ENCODE measurements at regions not wholly inside any gene's neighbourhood (a gene's known extent, or its start where the extent isn't known, plus 50 kb on each side); places are given as distances from the start of the nearest gene placed in this dataset.

- H3K36me3 ChIP-seq: no peaks in the 10 kb centered on the region
- H3K27ac ChIP-seq: no peak overlapping the region
- intact Hi-C loops (cut with DNase I; ENCODE audit: low total_unique reads): no loop called here
- no peaks in the 10 kb centered on the region for H3K27me3 ChIP-seq
- no peak overlapping the region for H3K4me3 ChIP-seq
- H3K9me3 ChIP-seq: peaks cover 0 to 6% of the 10 kb centered on the region in 2 donors
- TF ChIP-seq POLR2AphosphoS5 (IDR thresholded peaks at IDR 0.05) (no peak), CTCF (IDR thresholded peaks at IDR 0.05) (no peak), POLR2A (IDR thresholded peaks at IDR 0.05) (no peak)
- DNase-seq (ENCODE audit: low spot score in 2 of 2): no peak
- H3K4me1 ChIP-seq: peaks cover 0 to 6% of the 10 kb centered on the region in 2 donors
Observed at GRCh38 chr11:69961738-69962137, 116.4 kb upstream of the ANO1 start.

GRCh38 chr11:69962152-69962551 lies 116.0 kb upstream of the ANO1 start:
- Histone ChIP-seq H3K4me3 (no peak overlapping the region), H3K27me3 (no peaks in the 10 kb centered on the region), H3K4me1 (peaks cover 0 to 6% of the 10 kb centered on the region in 2 donors), H3K9me3 (peaks cover 0 to 6% of the 10 kb centered on the region in 2 donors), H3K36me3 (no peaks in the 10 kb centered on the region), H3K27ac (no peak overlapping the region)
- intact Hi-C loops (cut with DNase I; ENCODE audit: low total_unique reads): no loop called here
- TF ChIP-seq POLR2AphosphoS5 (IDR thresholded peaks at IDR 0.05): no peak
- TF ChIP-seq POLR2A (IDR thresholded peaks at IDR 0.05): no peak
- TF ChIP-seq CTCF (IDR thresholded peaks at IDR 0.05): no peak
- DNase-seq (ENCODE audit: low spot score in 2 of 2): no peak

- Histone ChIP-seq H3K9me3 (peaks cover 0 to 6% of the 10 kb centered on the region in 2 donors), H3K4me3 (no peak overlapping the region), H3K36me3 (no peaks in the 10 kb centered on the region), H3K27me3 (no peaks in the 10 kb centered on the region), H3K27ac (no peak overlapping the region), H3K4me1 (peaks cover 0 to 6% of the 10 kb centered on the region in 2 donors)
- TF ChIP-seq POLR2AphosphoS5 (IDR thresholded peaks at IDR 0.05): no peak
- TF ChIP-seq CTCF (IDR thresholded peaks at IDR 0.05): no peak
- no peak for TF ChIP-seq POLR2A (IDR thresholded peaks at IDR 0.05)
- no peak for DNase-seq (ENCODE audit: low spot score in 2 of 2)
- intact Hi-C loops (cut with DNase I; ENCODE audit: low total_unique reads): no loop called here
Observed at GRCh38 chr11:69963533-69964246, 114.4 kb upstream of the ANO1 start.

GRCh38 chr11:69964247-69964643 lies 113.9 kb upstream of the ANO1 start:
- peaks cover 0 to 6% of the 10 kb centered on the region in 2 donors for H3K4me1 ChIP-seq
- H3K27ac ChIP-seq: no peak overlapping the region
- no peak overlapping the region for H3K4me3 ChIP-seq
- peaks cover 0 to 2% of the 10 kb centered on the region in 2 donors for H3K9me3 ChIP-seq
- DNase-seq (ENCODE audit: low spot score in 2 of 2): no peak
- intact Hi-C loops (cut with DNase I; ENCODE audit: low total_unique reads): no loop called here
- H3K27me3 ChIP-seq: no peaks in the 10 kb centered on the region
- H3K36me3 ChIP-seq: no peaks in the 10 kb centered on the region
- TF ChIP-seq POLR2AphosphoS5 (IDR thresholded peaks at IDR 0.05) (no peak), CTCF (IDR thresholded peaks at IDR 0.05) (no peak), POLR2A (IDR thresholded peaks at IDR 0.05) (no peak)

- H3K36me3 ChIP-seq: no peaks in the 10 kb centered on the region
- intact Hi-C loops (cut with DNase I; ENCODE audit: low total_unique reads): no loop called here
- peaks cover 0 to 6% of the 10 kb centered on the region in 2 donors for H3K4me1 ChIP-seq
- no peaks in the 10 kb centered on the region for H3K27me3 ChIP-seq
- H3K27ac ChIP-seq: no peak overlapping the region
- no peak for DNase-seq (ENCODE audit: low spot score in 2 of 2)
- H3K4me3 ChIP-seq: no peak overlapping the region
- no peak for TF ChIP-seq POLR2AphosphoS5 (IDR thresholded peaks at IDR 0.05)
- no peak for TF ChIP-seq POLR2A (IDR thresholded peaks at IDR 0.05)
- no peak for TF ChIP-seq CTCF (IDR thresholded peaks at IDR 0.05)
- no peaks in the 10 kb centered on the region for H3K9me3 ChIP-seq
Observed at GRCh38 chr11:69965821-69966582, 112.1 kb upstream of the ANO1 start.

Measured in breast epithelium (tissue), 4 donors.